A549 (cell line): ENCODE measurements at regions not wholly inside any gene's neighbourhood (a gene's known extent, or its start where the extent isn't known, plus 50 kb on each side); places are given as distances from the start of the nearest gene placed in this dataset.

Source experiments
- ATAC-seq, 2 experiments: fragments of 200-7000 bp in 1 of 2; fragments of >200 bp in 1 of 2; cut with Nextera tagmentation in 1 of 2; cut with Tn5 transposase in 1 of 2; 3 replicates each; pipeline versions ENCODE4 v1.8.0 to v1.9.1; 2018 to 2020; ENCODE audit warnings: mild to moderate bottlenecking in 1 of 2, moderate library complexity in 1 of 2
- CTCF ChIA-PET: fragments of 300-600 bp; sonication (Branson Sonifier 250); formaldehyde crosslinking; extraction: SDS; loops from one replicate; lab custom pipeline; 2021; ENCODE audit warnings: antibody characterized with exemption, inconsistent platforms; lab: Yijun Ruan, JAX
- POLR2A ChIA-PET: fragments of 350-600 bp; formaldehyde crosslinking; extraction: SDS; loops from one replicate; lab custom pipeline; 2021; ENCODE audit warnings: antibody characterized with exemption, inconsistent platforms; lab: Yijun Ruan, JAX
- DNase-seq, 2 experiments: peaks; one replicate each; pipeline versions ENCODE4 v3.0.0 to v3.0.0-alpha.2; 2011 to 2016; ENCODE audit warnings: low read depth in 1 of 2, low spot score in 1 of 2
- FAIRE-seq: peaks from 2 replicates; lab custom pipeline; 2011; peaks lifted over from hg19 to GRCh38; lab: Jason Lieb, UNC
- H3K27ac ChIP-seq, 2 experiments: fragments of >200 bp; sonication (Bioruptor Twin); formaldehyde crosslinking; 3 replicates each; pipeline ENCODE4 v1.5.1; 2016 to 2017
- H3K4me1 ChIP-seq: fragments of >200 bp; sonication (Bioruptor Twin); formaldehyde crosslinking; 3 replicates; pipeline ENCODE4 v1.6.1; 2016
- H3K4me2 ChIP-seq: fragments of >200 bp; sonication (Bioruptor Twin); formaldehyde crosslinking; 3 replicates; pipeline ENCODE4 v1.6.1; 2016
- H3K4me3 ChIP-seq: fragments of >200 bp; sonication (Bioruptor Twin); formaldehyde crosslinking; 3 replicates; pipeline ENCODE4 v1.5.1; 2016
- H3K9me3 ChIP-seq: fragments of >200 bp; sonication (Bioruptor Twin); formaldehyde crosslinking; 3 replicates; pipeline ENCODE4 v1.6.1; 2016
- ATOH8 ChIP-seq: fragments of 250-450 bp; sonication (Bioruptor Pico); IDR thresholded peaks from 2 replicates; pipeline ENCODE4 v1.5.0; 2020; ENCODE audit warnings: low read depth, mild to moderate bottlenecking, moderate library complexity
- CBX8 ChIP-seq: fragments of 200-600 bp; sonication (generic); IDR thresholded peaks from 2 replicates; pipeline ENCODE4 v1.6.1; 2016
- CEBPB ChIP-seq, 2 experiments: fragments of >200 bp in 1 of 2; sonication (Bioruptor Twin) in 1 of 2; formaldehyde crosslinking in 1 of 2; IDR thresholded peaks; 2 replicates each; pipeline ENCODE4 v1.6.1; 2012 to 2016
- CHD4 ChIP-seq: fragments of 200-600 bp; sonication (generic); IDR thresholded peaks from 2 replicates; pipeline ENCODE4 v1.6.1; 2016; ENCODE audit warnings: antibody characterized with exemption, mild to moderate bottlenecking, borderline replicate concordance
- ELK1 ChIP-seq: fragments of 150-350 bp; IDR thresholded peaks from 2 replicates; pipeline ENCODE4 v1.6.1; 2014; ENCODE audit warnings: low read depth, mild to moderate bottlenecking, low read length
- ESRRA ChIP-seq: fragments of 150-350 bp; IDR thresholded peaks from 2 replicates; pipeline ENCODE4 v1.6.1; 2014; ENCODE audit warnings: mild to moderate bottlenecking, low read length, borderline replicate concordance
- FOSL2 ChIP-seq, 2 experiments: fragments of 450-650 bp in 1 of 2; fragments of >200 bp in 1 of 2; sonication (Bioruptor Twin) in 1 of 2; formaldehyde crosslinking; IDR thresholded peaks; 2 replicates each; pipeline versions ENCODE4 v1.5.0 to v1.6.1; 2016 to 2020; ENCODE audit warnings: mild to moderate bottlenecking in 1 of 2, moderate library complexity in 1 of 2
- GATA3 ChIP-seq: IDR thresholded peaks from 2 replicates; pipeline ENCODE4 v1.6.1; 2012; ENCODE audit warnings: borderline replicate concordance
- HOXA7 ChIP-seq: fragments of 250-450 bp; sonication (Bioruptor Pico); IDR thresholded peaks from 2 replicates; pipeline ENCODE4 v1.5.0; 2020; ENCODE audit warnings: mild to moderate bottlenecking, moderate library complexity
- MYC ChIP-seq: IDR thresholded peaks from 2 replicates; pipeline ENCODE4 v1.6.1; 2012; ENCODE audit warnings: mild to moderate bottlenecking, inconsistent platforms, low read length, improper control_type of control experiment, borderline replicate concordance
- PHF8 ChIP-seq: fragments of 200-600 bp; sonication (generic); IDR thresholded peaks from 2 replicates; pipeline ENCODE4 v1.6.1; 2016; ENCODE audit warnings: low read depth, mild to moderate bottlenecking, antibody characterized with exemption, moderate library complexity, borderline replicate concordance
- POLR2A ChIP-seq: IDR thresholded peaks from 2 replicates; pipeline ENCODE4 v1.6.1; 2012; ENCODE audit warnings: mild to moderate bottlenecking, low read length
- POLR2AphosphoS2 ChIP-seq: conservative IDR thresholded peaks from 2 replicates; pipeline ENCODE4 v1.6.1; 2012; ENCODE audit warnings: low read length, improper control_type of control experiment, inconsistent platforms
- RAD21 ChIP-seq, 2 experiments: fragments of >200 bp in 1 of 2; sonication (Bioruptor Twin) in 1 of 2; formaldehyde crosslinking in 1 of 2; IDR thresholded peaks in 1 of 2; conservative IDR thresholded peaks in 1 of 2; 2 replicates in 1 of 2; 3 replicates in 1 of 2; pipeline ENCODE4 v1.6.1; 2012 to 2018; ENCODE audit warnings: inconsistent platforms in 1 of 2
- REST ChIP-seq: fragments of 200-600 bp; sonication (generic); IDR thresholded peaks from 2 replicates; pipeline ENCODE4 v1.6.1; 2016; ENCODE audit warnings: antibody characterized with exemption, mild to moderate bottlenecking, moderate library complexity
- RNF2 ChIP-seq: fragments of 200-600 bp; sonication (generic); IDR thresholded peaks from 2 replicates; pipeline ENCODE4 v1.6.1; 2016; ENCODE audit warnings: low read depth, mild to moderate bottlenecking, antibody characterized with exemption, moderate library complexity, borderline replicate concordance
- TFCP2L1 ChIP-seq: fragments of 250-450 bp; sonication (Bioruptor Pico); IDR thresholded peaks from 2 replicates; pipeline ENCODE4 v1.5.0; 2021; ENCODE audit warnings: mild to moderate bottlenecking
- TP53 ChIP-seq: fragments of 250-450 bp; sonication (Bioruptor Pico); IDR thresholded peaks from 2 replicates; pipeline ENCODE4 v1.5.0; 2021; ENCODE audit warnings: mild to moderate bottlenecking, moderate library complexity
- WGBS: methylation state at CpG from one replicate; pipeline ENCODE4 v1.1.6; 2017; ENCODE audit errors: missing lambda C conversion rate; 5-methylcytosine and 5-hydroxymethylcytosine counted together

GRCh38 chr11:131229221-131229620, 141.2 kb upstream of the NTM start:
- no peak overlapping the region for H3K4me3 ChIP-seq
- no peak for DNase-seq
- no peak for ATAC-seq
- CTCF ChIA-PET: interaction anchor here (1.5 kb wide), 1 partner anchor 165 kb away, joined by 3 read pairs; no protein-coding TSS in a partner anchor
- no peak overlapping the region for H3K4me2 ChIP-seq
- POLR2A ChIA-PET: no interaction called here
- no peak for FAIRE-seq
- WGBS: 20% methylated on average over 2 of the region's 2 CpGs
- H3K27ac ChIP-seq: no peak overlapping the region
- TF ChIP-seq POLR2A (no peak), ESRRA (no peak), ELK1 (no peak), GATA3 (no peak), REST (no peak), TFCP2L1 (CRISPR knock-in tag) (no peak), POLR2AphosphoS2 (no peak), PHF8 (no peak)
- no peaks in the 10 kb centered on the region for H3K4me1 ChIP-seq
- H3K9me3 ChIP-seq: no peaks in the 10 kb centered on the region

- FAIRE-seq (no peak), DNase-seq (no peak)
- H3K4me1 ChIP-seq: no peaks in the 10 kb centered on the region
- H3K4me2 ChIP-seq: no peak overlapping the region
- TF ChIP-seq CEBPB (IDR thresholded peaks at IDR 0.05): no peak
- no peak for TF ChIP-seq ATOH8 (CRISPR knock-in tag)
- no peak for TF ChIP-seq RAD21 (conservative IDR thresholded peaks at IDR 0.05 in 1 of 2, IDR thresholded peaks at IDR 0.05 in 1 of 2)
- TF ChIP-seq FOSL2 (IDR thresholded peaks at IDR 0.05): no peak
- no peak for TF ChIP-seq FOSL2 (CRISPR knock-in tag; IDR thresholded peaks at IDR 0.05)
- TF ChIP-seq CBX8: no peak
- no peak for TF ChIP-seq HOXA7 (CRISPR knock-in tag)
- TF ChIP-seq MYC: no peak
- TF ChIP-seq CHD4: no peak
- no peak for TF ChIP-seq RNF2
- no peak for TF ChIP-seq TP53
- TF ChIP-seq, all 56 proteins: peak for 0
- ChIA-PET CTCF (interaction anchor here (0.7 kb wide), 1 partner anchor 14 kb away, joined by 3 read pairs; no protein-coding TSS in a partner anchor), POLR2A (no interaction called here)
- Histone ChIP-seq H3K4me3 (no peak overlapping the region), H3K9me3 (no peaks in the 10 kb centered on the region), H3K27ac (no peak overlapping the region)
- WGBS: 2% methylated on average over 6 of the region's 6 CpGs
- ATAC-seq: no peak
Observed at GRCh38 chr11:131231317-131231940, 139.0 kb upstream of the NTM start.
